BLaER1 (cell line): ENCODE measurements at regions not wholly inside any gene's neighbourhood (a gene's known extent, or its start where the extent isn't known, plus 50 kb on each side); places are given as distances from the start of the nearest gene placed in this dataset.
A peak's percentile ranks its signal among the peaks of the same experiment; 100 is the strongest.

ENCODE experiments used
- H3K27ac ChIP-seq: shearing (Covaris generic); formaldehyde crosslinking; 2 replicates; pipeline ENCODE4 v1.8.1; 2022
- H3K27me3 ChIP-seq: shearing (Covaris generic); formaldehyde crosslinking; 2 replicates; pipeline ENCODE4 v1.8.1; 2022
- H3K36me3 ChIP-seq: shearing (Covaris generic); formaldehyde crosslinking; 2 replicates; pipeline ENCODE4 v1.8.1; 2022
- H3K4me1 ChIP-seq: shearing (Covaris generic); formaldehyde crosslinking; 2 replicates; pipeline ENCODE4 v1.8.1; 2022
- H3K4me2 ChIP-seq: shearing (Covaris generic); formaldehyde crosslinking; 2 replicates; pipeline ENCODE4 v1.8.1; 2022
- H3K4me3 ChIP-seq: shearing (Covaris generic); formaldehyde crosslinking; 2 replicates; pipeline ENCODE4 v1.8.1; 2022
- H3K9ac ChIP-seq: shearing (Covaris generic); formaldehyde crosslinking; 2 replicates; pipeline ENCODE4 v1.8.1; 2022
- H3K9me3 ChIP-seq: shearing (Covaris generic); formaldehyde crosslinking; 2 replicates; pipeline ENCODE4 v1.8.1; 2022
- H4K20me1 ChIP-seq: shearing (Covaris generic); formaldehyde crosslinking; 2 replicates; pipeline ENCODE4 v1.8.1; 2022
- Cebpa-rat ChIP-seq: shearing (Covaris generic); IDR thresholded peaks from 2 replicates; pipeline ENCODE4 v1.8.1; 2022

DNA sequence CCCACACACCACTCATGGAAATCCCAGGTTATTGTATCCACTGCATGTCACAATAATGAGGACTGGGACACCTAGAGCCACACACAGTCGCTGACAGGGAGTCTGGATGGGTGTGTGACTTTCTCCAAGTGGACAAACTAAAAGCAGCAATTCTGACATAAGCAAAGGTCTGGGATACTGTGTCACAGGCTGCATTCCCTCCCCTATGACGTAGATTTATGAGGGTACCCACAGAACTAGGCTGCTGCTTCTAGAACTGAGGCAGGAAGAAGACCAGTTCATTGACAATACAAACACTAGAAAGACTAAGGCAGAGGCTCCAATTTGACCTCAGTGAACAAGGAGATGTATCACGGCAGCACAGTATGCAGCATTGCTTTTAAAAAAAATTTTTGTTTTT, 63.6 kb upstream of the TBCA start:
- peaks cover 4% of the 10 kb centered on the region for H3K4me1 ChIP-seq
- H3K4me3 ChIP-seq, result no peak overlapping the region
- H3K36me3 ChIP-seq, result no peaks in the 10 kb centered on the region
- H3K27me3 ChIP-seq, result peaks cover 27% of the 10 kb centered on the region
- H3K9me3 ChIP-seq, result no peaks in the 10 kb centered on the region; the same call in 1 of the 2 replicates
- no peak for TF ChIP-seq Cebpa-rat
- peaks cover 13% of the 10 kb centered on the region; the same call in 1 of the 2 replicates for H4K20me1 ChIP-seq
- no peak overlapping the region for H3K4me2 ChIP-seq
- no peak overlapping the region for H3K9ac ChIP-seq
- H3K27ac ChIP-seq, result no peak overlapping the region

DNA sequence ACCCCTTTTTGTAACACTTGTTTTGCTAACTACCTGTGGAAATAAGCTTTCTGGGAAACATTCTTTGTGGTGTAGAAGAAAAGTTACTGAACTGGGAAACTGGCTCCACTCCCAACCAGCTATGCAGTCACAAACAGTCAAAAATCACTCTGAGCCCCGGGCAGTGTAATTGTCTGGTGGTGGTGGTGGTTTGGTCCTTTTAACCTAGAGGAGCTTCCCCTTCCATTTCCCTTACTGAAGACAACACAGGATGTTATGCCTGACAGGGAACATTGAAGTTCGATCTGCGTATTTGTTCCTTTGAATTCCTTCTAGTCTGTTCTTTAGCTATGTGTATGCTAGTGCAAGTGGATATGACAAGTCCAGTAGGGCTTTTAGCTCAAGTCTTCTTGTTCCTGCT, 56.8 kb upstream of the TBCA start:
- no peak for TF ChIP-seq Cebpa-rat
- peak overlapping the region; percentile 11 for H3K4me2 ChIP-seq
- no peak overlapping the region for H3K27ac ChIP-seq

GRCh38 chr5:77832166-77832770, 56.1 kb upstream of the TBCA start:
- no peak overlapping the region for H3K4me3 ChIP-seq
- H3K27me3 ChIP-seq, result no peaks in the 10 kb centered on the region
- TF ChIP-seq Cebpa-rat, result no peak
- no peak overlapping the region for H3K9ac ChIP-seq
- peaks cover 9% of the 10 kb centered on the region; the same call in 1 of the 2 replicates for H3K4me1 ChIP-seq
- no peaks in the 10 kb centered on the region for H3K9me3 ChIP-seq
- H3K27ac ChIP-seq, result no peak overlapping the region
- no peaks in the 10 kb centered on the region for H3K36me3 ChIP-seq
- H4K20me1 ChIP-seq, result no peaks in the 10 kb centered on the region
- H3K4me2 ChIP-seq, result peak overlapping the region; percentile 11; the same call in 1 of the 2 replicates

More for the DNA sequence above, 56.8 kb upstream of the TBCA start:
- Histone ChIP-seq H3K9ac (no peak overlapping the region), H3K4me3 (no peak overlapping the region), H3K36me3 (no peaks in the 10 kb centered on the region), H3K4me1 (peaks cover 9% of the 10 kb centered on the region; the same call in 1 of the 2 replicates), H4K20me1 (no peaks in the 10 kb centered on the region), H3K27me3 (no peaks in the 10 kb centered on the region), H3K9me3 (no peaks in the 10 kb centered on the region)

GRCh38 chr5:77828445-77828844, 52.3 kb upstream of the TBCA start:
- Histone ChIP-seq H3K4me3 (no peak overlapping the region), H3K36me3 (no peaks in the 10 kb centered on the region), H3K4me2 (no peak overlapping the region), H3K27me3 (no peaks in the 10 kb centered on the region), H3K4me1 (peaks cover 28% of the 10 kb centered on the region), H3K27ac (no peak overlapping the region), H3K9ac (no peak overlapping the region), H4K20me1 (no peaks in the 10 kb centered on the region), H3K9me3 (no peaks in the 10 kb centered on the region)
- TF ChIP-seq Cebpa-rat, result no peak
